Ureter (tissue), 1 donor: ENCODE measurements at regions not wholly inside any gene's neighbourhood (a gene's known extent, or its start where the extent isn't known, plus 50 kb on each side); places are given as distances from the start of the nearest gene placed in this dataset.

ENCODE experiments used
- DNase-seq: peaks from one replicate; pipeline ENCODE4 v3.0.0-alpha.2; 2020; ENCODE audit warnings: low spot score
- donor health status: DM: yes; HTN: yes; CAD: no.

- DNase-seq = no peak
These were observed 187.6 kb downstream of the GADD45G start for GRCh38 chr9:89792189-89793123.

GRCh38 chr9:89793124-89793495, 188.3 kb downstream of the GADD45G start:
- no peak for DNase-seq

GRCh38 chr9:89793551-89793950, 188.7 kb downstream of the GADD45G start:
- DNase-seq = no peak

- no peak for DNase-seq
These were observed 190.1 kb downstream of the GADD45G start for GRCh38 chr9:89794918-89795317.

- DNase-seq = no peak
These were observed 190.9 kb downstream of the GADD45G start for GRCh38 chr9:89795538-89796195.

GRCh38 chr9:89796606-89797005, 191.8 kb downstream of the GADD45G start:
- DNase-seq = no peak

- DNase-seq = peak; percentile 34
These were observed 192.4 kb downstream of the GADD45G start for GRCh38 chr9:89797255-89797654.

- DNase-seq = no peak
These were observed 193.2 kb downstream of the GADD45G start for GRCh38 chr9:89797937-89798455.

GRCh38 chr9:89798547-89799120, 193.8 kb downstream of the GADD45G start:
- no peak for DNase-seq

GRCh38 chr9:89799221-89799620, 194.4 kb downstream of the GADD45G start:
- no peak for DNase-seq

- DNase-seq = no peak
These were observed 195.0 kb downstream of the GADD45G start for GRCh38 chr9:89799766-89800165.

- no peak for DNase-seq
These were observed 196.5 kb downstream of the GADD45G start for GRCh38 chr9:89801341-89801740.

- no peak for DNase-seq
These were observed 197.2 kb downstream of the GADD45G start for GRCh38 chr9:89801742-89802670.

- no peak for DNase-seq
These were observed 198.1 kb downstream of the GADD45G start for GRCh38 chr9:89802781-89803355.

GRCh38 chr9:89803403-89803802, 198.6 kb downstream of the GADD45G start:
- no peak for DNase-seq

- DNase-seq = no peak
These were observed 200.1 kb downstream of the GADD45G start for GRCh38 chr9:89804766-89805531.

GRCh38 chr9:89805571-89806292, 200.9 kb downstream of the GADD45G start:
- DNase-seq = no peak

GRCh38 chr9:89806371-89807100, 201.7 kb downstream of the GADD45G start:
- DNase-seq = no peak

GRCh38 chr9:89807101-89807395, 202.2 kb downstream of the GADD45G start:
- DNase-seq = no peak
